ENCODE measurements at regions not wholly inside any gene's neighbourhood (a gene's known extent, or its start where the extent isn't known, plus 50 kb on each side); places are given as distances from the start of the nearest gene placed in this dataset.

DNA sequence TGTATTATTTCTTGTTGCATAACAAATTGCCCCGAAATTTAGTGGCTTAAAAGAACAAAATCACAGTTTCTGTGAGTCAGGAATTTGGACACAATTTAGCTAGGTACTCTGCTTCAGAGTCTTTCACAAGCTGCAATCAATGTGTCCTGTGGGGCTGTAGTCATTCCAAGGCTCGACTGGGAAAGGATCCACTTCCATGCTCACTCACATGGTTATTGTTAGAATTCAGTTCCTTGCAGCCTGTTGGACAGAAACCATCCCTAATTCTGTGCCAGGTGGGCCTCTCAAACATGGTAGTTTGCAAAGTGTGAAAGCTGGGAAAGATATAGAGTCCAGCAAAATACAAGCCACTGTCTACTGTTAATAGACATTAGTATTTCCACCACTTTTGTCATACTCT is 59.7 kb upstream of the ARID2 start:
- H3K4me3 ChIP-seq (ENCODE audit: control insufficient read depth, low read depth, low read length), result no peak overlapping the region
- TF ChIP-seq, protein P1, sequence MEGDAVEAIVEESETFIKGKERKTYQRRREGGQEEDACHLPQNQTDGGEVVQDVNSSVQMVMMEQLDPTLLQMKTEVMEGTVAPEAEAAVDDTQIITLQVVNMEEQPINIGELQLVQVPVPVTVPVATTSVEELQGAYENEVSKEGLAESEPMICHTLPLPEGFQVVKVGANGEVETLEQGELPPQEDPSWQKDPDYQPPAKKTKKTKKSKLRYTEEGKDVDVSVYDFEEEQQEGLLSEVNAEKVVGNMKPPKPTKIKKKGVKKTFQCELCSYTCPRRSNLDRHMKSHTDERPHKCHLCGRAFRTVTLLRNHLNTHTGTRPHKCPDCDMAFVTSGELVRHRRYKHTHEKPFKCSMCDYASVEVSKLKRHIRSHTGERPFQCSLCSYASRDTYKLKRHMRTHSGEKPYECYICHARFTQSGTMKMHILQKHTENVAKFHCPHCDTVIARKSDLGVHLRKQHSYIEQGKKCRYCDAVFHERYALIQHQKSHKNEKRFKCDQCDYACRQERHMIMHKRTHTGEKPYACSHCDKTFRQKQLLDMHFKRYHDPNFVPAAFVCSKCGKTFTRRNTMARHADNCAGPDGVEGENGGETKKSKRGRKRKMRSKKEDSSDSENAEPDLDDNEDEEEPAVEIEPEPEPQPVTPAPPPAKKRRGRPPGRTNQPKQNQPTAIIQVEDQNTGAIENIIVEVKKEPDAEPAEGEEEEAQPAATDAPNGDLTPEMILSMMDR (IDR thresholded peaks at IDR 0.05; ENCODE audit: control insufficient read depth, insufficient read depth, low read depth, low read length, missing control alignments), result no peak
- DNase-seq (ENCODE audit: low read depth), result no peak

DNA sequence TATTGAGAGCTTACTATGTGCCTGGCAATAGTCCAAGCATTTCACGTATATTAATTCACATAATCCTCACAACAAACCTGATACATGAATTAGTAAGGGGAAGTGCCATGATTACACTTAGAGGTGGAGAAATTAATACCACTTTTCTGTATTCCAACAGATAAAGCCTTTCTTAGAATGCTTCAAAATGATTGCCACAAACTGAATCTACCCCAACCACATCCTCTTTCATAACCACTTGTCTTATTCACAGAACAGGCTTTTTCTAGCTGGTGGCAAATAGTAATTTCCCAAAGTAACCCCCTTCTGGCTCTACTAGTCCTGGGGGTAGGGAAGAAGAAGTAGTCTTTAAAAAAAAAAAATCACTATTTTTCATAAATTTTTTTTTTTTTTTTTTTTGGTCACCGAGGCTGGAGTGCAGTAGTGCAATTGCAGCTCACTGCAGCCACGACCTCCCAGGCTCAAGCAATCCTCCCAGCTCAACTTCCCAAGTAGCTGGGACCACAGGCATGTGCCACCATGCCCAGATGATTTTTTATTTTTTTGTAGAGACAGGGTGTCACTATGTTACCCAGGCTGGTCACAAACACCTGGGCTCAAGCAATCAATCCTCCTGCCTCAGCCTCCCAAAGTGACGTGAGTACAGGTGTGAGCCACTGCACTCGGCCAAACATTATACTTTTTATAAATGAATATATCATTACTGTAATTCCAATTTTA is 59.0 kb upstream of the ARID2 start:
- TF ChIP-seq, protein P1 (IDR thresholded peaks at IDR 0.05; ENCODE audit: control insufficient read depth, insufficient read depth, low read depth, low read length, missing control alignments), result no peak

DNA sequence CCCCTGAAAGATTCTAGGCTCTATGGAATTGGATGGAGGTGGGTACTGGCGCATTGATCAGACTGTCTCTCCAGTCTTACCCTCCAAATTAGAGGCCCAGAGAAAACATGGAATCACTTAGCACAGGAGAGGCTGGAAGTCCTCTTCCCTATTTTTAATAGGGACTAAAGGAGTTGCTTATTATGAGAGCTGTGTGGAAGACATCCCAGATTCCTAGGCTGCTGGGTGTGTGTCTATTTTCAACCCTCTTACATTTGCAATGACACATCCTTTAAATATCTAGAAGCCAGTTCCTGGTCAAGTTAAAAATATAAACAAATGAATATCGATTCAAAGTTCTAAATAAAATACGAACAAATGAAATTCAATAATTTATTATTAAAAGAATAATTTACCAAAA is 58.3 kb upstream of the ARID2 start:
- TF ChIP-seq, protein P1 (IDR thresholded peaks at IDR 0.05; ENCODE audit: control insufficient read depth, insufficient read depth, low read depth, low read length, missing control alignments), result no peak
- H3K4me3 ChIP-seq (ENCODE audit: control insufficient read depth, low read depth, low read length), result no peak overlapping the region
- peak; percentile 29 for DNase-seq (ENCODE audit: low read depth)

More for the DNA sequence above, 59.0 kb upstream of the ARID2 start:
- DNase-seq (ENCODE audit: low read depth), result no peak
- H3K4me3 ChIP-seq (ENCODE audit: control insufficient read depth, low read depth, low read length), result no peak overlapping the region

DNA sequence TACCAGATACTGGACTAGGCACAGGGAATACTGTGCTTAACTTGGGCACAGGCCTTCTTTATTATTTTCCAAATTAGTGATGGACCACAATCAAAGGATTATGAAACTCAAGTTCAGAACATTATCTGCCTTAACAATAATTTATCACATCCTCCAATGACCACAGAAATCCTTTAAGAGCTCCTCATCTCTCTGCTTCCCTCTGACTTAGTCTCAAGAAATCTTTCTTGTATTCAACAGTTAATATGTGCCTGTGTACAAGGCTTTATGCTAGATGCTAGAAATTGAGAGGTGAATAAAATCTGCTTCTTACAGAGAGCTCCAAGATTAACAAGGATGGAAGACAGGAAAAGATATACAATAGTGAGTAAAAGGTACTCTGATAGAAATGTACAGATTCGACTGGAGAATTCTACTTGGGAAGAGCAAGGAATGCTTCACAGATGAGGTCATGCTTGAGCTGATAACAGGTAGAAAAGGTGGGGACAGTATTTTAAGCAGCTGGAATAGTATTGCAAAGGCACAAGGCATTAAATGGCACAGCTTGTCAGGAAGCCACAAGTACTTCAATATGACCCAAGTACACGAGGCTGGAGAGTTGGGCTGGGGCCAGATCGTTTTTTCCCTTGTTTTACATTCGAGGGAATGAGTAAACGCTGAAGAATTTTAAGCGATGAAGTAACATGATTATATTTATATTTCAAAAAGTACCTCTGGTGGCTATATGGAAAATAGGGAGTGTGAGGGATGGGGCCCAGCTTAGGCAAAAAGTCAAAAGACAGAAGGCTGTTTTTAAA is 55.1 kb upstream of the ARID2 start:
- peak; percentile 51 for DNase-seq (ENCODE audit: low read depth)
- H3K4me3 ChIP-seq (ENCODE audit: control insufficient read depth, low read depth, low read length), result no peak overlapping the region
- TF ChIP-seq, protein P1 (IDR thresholded peaks at IDR 0.05; ENCODE audit: control insufficient read depth, insufficient read depth, low read depth, low read length, missing control alignments), result no peak

DNA sequence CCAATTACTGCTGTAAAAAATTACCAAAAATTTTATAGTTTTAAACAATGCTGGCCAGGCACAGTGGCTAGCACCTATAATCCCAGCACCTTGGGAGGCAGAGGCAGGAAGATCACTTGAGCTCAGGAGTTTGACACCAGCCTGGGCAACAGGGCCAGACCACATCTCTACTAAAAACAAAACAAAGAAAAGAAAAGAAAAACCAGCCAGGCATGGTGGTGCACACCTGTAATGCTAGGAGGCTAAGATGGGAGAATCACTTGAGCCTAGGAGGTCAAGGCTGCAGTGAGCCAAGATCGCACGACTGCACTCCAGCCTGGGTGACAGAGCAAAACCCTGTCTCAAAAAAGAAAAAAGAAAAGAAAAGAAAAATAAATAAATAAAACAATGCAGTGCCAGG is 54.0 kb upstream of the ARID2 start:
- H3K4me3 ChIP-seq (ENCODE audit: control insufficient read depth, low read depth, low read length), result no peak overlapping the region
- TF ChIP-seq, protein P1 (IDR thresholded peaks at IDR 0.05; ENCODE audit: control insufficient read depth, insufficient read depth, low read depth, low read length, missing control alignments), result no peak
- DNase-seq (ENCODE audit: low read depth), result no peak
